PC-3 (cell line): ENCODE measurements at regions not wholly inside any gene's neighbourhood (a gene's known extent, or its start where the extent isn't known, plus 50 kb on each side); places are given as distances from the start of the nearest gene placed in this dataset.

ENCODE experiments used
- EZH2 ChIP-seq: fragments of 300-600 bp; sonication (generic); IDR thresholded peaks from one replicate; pipeline ENCODE4 v1.6.1; 2017; ENCODE audit warnings: antibody characterized with exemption, mild to moderate bottlenecking, low read length; ENCODE audit not compliant: unreplicated experiment
- TF ChIP-seq, protein P1 (sequence below): fragments of 300-600 bp; sonication (generic); conservative IDR thresholded peaks from 2 replicates; pipeline ENCODE4 v1.5.1; 2017; ENCODE audit warnings: antibody characterized with exemption, low read depth, mild to moderate bottlenecking, low read length

- TF ChIP-seq, protein P1, sequence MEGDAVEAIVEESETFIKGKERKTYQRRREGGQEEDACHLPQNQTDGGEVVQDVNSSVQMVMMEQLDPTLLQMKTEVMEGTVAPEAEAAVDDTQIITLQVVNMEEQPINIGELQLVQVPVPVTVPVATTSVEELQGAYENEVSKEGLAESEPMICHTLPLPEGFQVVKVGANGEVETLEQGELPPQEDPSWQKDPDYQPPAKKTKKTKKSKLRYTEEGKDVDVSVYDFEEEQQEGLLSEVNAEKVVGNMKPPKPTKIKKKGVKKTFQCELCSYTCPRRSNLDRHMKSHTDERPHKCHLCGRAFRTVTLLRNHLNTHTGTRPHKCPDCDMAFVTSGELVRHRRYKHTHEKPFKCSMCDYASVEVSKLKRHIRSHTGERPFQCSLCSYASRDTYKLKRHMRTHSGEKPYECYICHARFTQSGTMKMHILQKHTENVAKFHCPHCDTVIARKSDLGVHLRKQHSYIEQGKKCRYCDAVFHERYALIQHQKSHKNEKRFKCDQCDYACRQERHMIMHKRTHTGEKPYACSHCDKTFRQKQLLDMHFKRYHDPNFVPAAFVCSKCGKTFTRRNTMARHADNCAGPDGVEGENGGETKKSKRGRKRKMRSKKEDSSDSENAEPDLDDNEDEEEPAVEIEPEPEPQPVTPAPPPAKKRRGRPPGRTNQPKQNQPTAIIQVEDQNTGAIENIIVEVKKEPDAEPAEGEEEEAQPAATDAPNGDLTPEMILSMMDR = no peak
- no peak for TF ChIP-seq EZH2
Measured at GRCh38 chr6:167726043-167726621, 100.6 kb upstream of the AFDN start.
